Stimulated activated CD4-positive, alpha-beta T cell treated with anti-CD3 and anti-CD28 coated beads, Interleukin-12 subunit alpha, Interleukin-12 subunit beta, amount 100 ng/mL, for 48 hours (primary cell): ENCODE measurements at regions not wholly inside any gene's neighbourhood (a gene's known extent, or its start where the extent isn't known, plus 50 kb on each side); places are given as distances from the start of the nearest gene placed in this dataset.
"Not testable (repeated sequence)": the region's sequence is repeated elsewhere in the genome, so short reads cannot be mapped to it uniquely, and the experiment has no call there.

Experiments
- DNase-seq, 3 donors: peaks; one replicate each; pipeline ENCODE4 v3.0.0-alpha.2; 2020; ENCODE audit warnings: low read depth in 2 of 3, low spot score in 1 of 3

- no peak for DNase-seq
Observed at GRCh38 chr4:129254126-129254525, 158.2 kb downstream of the C4orf33 start.

DNA sequence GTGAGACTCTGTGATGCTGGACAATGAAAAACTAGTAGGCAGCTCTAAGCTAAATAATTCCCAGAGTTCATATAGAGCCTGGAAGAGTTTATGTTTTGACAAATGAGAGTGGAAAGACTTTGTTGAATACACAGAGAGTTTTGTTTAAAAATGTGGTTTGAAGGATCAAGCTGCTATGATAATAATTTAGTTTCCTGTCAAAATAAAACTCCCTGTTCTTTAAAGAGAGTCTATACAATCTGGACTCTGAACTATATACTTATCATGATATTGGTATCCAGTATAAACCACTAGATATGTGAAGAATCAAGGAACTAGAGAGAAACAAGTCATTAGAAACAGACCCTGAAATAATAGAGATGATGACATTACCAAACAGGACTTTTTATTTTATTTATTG, 158.6 kb downstream of the C4orf33 start:
- DNase-seq, result no peak

DNA sequence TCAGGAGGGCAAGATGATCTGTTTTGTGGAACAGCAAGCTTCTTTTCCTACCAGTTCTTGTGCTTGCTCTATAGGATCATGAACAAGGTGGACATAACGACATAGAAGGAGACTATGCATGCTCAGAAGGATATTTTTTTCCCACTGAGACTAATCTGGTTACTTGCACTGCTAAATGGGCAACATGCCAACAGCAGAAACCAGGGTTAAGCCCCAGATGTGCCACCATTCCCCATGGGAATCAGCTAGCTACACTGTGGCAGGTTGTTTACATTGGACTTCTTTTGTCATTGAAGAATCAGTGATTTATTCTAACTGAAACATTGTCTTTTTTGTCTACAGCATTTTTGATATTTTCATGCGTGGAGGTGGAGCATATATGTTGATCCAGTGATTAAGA, 165.6 kb downstream of the C4orf33 start:
- no peak for DNase-seq

- DNase-seq, result no peak
Observed at GRCh38 chr4:129264008-129264657, 168.2 kb downstream of the C4orf33 start.

- DNase-seq, result no peak
Observed at GRCh38 chr4:129278868-129279267, 182.9 kb downstream of the C4orf33 start.

DNA sequence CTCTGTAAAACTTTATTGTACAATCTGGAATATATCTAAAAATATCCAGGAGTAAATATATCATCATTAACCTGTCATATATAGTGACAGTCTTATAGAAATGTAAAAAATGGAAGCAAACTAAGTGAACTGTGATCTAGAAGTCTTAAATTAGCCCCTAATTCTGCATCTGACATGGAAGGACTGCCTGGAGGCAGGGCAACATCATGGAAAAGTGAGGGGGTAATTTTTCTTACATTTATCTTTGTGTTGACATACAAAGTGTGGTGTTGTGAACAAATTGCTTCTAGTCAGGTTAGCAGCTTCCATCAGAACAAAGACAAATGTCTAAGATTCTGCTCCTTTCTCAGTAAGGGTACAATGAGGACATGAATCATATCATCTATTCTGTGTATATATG, 186.3 kb downstream of the C4orf33 start:
- DNase-seq, result no peak

DNA sequence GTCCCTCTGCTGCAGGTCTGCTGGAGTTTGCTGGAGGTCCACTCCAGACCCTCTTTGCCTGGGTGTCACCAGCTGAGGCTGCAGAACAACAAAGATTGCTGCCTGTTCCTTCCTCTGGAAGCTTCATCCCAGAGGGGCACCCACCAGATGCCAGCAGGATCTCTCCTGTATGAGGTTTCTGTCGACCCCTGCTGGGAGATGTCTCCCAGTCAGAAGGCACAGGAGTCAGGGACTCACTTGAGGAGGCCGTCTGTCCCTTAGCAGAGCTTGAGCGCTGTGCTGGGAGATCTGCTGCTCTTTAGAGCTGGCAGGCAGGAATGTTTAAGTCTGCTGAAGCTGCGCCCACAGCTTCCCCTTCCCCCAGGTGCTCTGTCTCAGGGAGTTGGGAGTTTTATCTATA, 196.2 kb downstream of the C4orf33 start:
- DNase-seq, result not testable (repeated sequence)

DNA sequence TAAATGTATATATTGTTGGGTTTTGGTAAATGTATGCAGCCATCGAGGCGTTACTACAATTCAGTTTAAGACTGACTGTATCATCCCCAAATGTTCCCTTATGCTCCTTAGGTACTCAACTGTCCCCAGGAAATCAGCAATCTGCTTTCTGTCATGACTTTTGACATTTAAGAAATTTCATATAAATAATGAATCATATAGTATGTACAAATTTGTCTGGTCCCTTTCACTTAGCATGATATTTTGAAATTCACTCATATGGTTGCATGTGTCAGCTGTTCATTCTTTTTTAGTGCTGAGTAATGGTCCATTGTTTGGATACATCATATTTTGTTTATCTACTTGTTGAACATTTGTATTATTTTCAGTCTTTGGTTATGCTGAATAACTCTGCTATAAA, 218.8 kb downstream of the C4orf33 start:
- no peak for DNase-seq

DNA sequence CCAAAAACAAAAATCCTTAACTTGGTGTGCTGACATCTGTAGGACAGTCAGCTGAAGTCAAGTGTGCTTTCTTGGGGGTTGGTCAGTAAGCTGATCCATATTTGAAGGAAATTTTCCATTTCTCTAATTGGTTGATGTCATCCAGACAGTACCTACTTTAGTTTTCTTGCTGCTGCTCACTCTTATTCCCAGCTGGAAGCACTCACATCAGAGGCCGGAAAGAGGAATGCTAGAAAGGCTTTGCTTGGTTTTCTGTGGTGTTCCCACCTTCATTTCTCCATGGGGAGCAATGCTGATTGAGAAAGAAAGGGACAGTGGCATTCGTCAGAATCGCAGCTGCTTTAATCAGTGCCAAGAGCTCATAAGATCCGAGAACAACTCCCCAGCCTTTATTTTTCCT, 227.0 kb downstream of the C4orf33 start:
- DNase-seq, result no peak

DNA sequence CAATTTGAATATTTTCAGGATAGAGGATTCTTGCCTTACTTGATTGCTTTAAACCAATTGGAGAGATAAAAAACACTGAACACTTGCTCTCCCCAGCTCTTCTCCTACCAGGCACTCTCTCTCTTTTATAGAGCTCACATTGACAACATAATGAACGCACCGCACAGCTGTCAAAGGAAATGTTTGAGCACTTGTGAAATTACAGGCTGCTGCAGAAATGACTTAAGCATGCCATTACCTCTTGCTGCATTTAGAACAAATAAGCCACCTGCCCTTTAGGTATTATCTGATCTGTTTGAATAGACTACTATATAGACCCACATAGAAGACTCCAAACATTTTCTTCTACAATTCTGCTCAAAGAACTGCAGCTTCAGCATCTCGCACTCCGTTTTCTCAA, 227.7 kb downstream of the C4orf33 start:
- DNase-seq, result no peak

DNA sequence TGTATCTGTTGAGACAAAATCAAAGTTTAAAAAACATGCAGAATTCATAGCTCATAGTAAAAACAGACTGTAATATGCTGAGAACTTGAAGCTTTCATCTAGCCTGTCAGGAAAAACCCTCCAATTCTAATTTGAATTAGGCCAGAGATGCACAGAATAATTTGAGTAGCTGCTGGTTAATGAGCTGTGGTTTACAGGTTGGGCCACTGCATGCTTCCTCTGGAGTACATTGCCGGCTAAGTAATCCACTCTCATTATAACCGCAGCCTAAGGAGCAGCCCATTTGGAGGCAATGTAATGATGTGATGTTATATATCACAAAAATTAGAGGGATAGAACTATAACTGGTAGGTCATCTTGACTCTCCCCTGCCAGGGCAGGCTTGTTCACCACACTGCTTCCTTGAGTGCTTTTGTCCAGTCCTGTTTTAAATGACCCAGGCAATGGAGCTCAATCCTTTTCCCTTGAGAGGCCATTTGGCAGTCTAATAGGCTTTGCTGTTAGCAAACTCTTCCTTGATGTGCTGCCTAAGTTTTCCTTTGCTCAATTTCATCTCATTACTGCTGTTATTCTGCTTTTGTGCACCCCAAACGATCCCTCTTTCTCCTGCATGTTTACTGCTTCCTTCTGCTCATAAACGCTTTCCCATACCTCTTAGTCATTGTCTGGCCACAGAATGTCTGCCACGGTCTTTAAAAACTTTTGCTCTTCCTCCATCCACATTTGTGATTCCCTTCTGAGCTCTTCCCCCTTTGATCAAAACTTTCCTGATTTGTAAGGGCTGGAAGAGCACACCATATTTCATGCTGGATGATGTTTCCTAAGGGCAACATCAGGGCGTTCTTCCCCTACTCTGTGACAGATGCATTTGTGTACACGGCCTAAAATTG, 230.9 kb downstream of the C4orf33 start:
- no peak for DNase-seq

DNA sequence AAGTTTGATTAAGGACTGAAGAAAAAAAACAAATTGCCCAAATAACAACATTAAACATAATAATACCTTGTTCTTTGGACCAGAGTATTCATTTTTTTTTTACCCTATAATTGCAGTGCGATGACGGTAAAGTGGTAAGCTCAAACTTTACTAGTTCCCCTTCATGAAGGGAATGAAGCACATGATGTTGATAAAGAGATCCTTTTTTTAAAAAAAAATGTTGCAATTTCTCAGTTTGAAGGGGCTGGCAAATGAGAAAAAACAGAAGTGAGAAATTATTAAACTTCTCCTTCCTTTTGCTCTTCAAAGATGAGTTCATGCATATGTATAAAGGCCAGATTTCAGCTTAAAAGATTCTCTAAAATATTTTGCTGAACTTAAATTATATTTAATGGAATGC, 231.7 kb downstream of the C4orf33 start:
- no peak for DNase-seq

- no peak for DNase-seq
Observed at GRCh38 chr4:129328162-129328561, 232.2 kb downstream of the C4orf33 start.

GRCh38 chr4:129334136-129334535, 238.2 kb downstream of the C4orf33 start:
- no peak for DNase-seq

- no peak for DNase-seq
Observed at GRCh38 chr4:129335276-129335675, 239.3 kb downstream of the C4orf33 start.

- no peak for DNase-seq
Observed at GRCh38 chr4:129335818-129336217, 239.9 kb downstream of the C4orf33 start.

- DNase-seq, result no peak
Observed at GRCh38 chr4:129336457-129337227, 240.7 kb downstream of the C4orf33 start.

- DNase-seq, result no peak
Observed at GRCh38 chr4:129337228-129337620, 241.3 kb downstream of the C4orf33 start.

DNA sequence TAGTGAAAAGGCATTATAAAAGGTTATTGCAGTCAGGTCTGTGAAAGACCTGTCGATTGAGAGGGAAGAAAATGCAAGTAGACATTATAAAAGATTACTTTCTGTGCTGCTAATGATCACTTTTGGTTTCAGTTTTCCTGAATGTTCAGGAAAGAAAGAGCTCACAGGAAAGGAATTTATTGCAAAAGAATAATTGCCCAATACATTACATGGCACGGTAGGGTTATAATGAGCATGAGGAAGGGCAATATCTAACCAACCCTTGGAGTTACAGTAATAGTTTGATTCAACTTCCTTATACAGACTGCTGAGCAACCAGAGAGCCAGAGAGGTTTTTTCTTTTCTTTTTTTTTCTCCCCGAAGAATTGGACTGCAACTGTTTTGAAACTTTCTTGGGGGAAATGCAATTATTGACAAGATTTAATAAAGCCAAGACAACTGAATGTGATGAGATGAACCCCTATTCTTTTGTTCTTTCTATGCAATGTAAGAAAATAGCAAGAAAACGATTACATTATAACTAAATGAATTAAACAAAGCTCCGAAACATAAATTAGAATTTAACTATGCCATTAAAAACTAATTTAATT, 247.0 kb downstream of the C4orf33 start:
- no peak for DNase-seq

DNA sequence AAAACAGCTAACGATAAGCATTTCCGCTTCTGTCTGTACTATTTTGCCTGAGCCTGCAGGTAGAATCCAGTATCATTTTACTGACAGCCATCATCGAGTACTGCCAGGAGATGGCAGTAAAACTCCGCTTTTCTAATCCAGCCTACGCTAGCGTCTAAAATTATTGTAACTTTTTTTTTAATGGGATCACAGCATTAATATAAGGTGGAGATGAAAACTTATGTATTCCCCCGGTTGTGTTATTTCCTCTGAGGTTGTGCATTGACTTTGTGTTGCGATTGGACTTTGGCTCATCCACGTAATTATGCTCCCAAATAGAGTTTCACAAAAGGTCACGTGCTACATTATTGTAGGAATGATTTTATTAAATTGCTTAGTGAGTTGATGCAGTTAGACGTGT, 248.1 kb downstream of the C4orf33 start:
- DNase-seq, result no peak

- no peak for DNase-seq
Observed at GRCh38 chr4:129345609-129346008, 249.7 kb downstream of the C4orf33 start.

DNA sequence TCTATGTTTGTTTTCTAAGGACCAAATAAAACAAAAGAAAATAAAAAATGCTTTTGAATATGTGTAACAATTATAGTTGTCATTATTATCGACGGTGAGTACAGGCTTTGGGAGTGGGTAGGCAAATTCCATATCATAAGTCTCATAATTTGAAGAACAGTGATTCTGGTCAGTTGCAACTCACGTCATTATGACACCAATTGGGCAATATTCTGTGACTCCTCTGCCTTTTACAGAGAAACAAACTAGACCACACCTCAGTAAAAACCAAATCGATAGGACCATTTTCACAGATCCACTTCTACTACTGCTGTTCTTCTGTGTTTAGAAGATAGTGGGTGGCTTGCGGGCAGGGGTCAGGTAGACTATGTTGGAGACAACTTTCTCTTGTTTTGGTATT, 250.1 kb downstream of the C4orf33 start:
- no peak for DNase-seq
